ENCODE measurements at regions not wholly inside any gene's neighbourhood (a gene's known extent, or its start where the extent isn't known, plus 50 kb on each side); places are given as distances from the start of the nearest gene placed in this dataset.

DNA sequence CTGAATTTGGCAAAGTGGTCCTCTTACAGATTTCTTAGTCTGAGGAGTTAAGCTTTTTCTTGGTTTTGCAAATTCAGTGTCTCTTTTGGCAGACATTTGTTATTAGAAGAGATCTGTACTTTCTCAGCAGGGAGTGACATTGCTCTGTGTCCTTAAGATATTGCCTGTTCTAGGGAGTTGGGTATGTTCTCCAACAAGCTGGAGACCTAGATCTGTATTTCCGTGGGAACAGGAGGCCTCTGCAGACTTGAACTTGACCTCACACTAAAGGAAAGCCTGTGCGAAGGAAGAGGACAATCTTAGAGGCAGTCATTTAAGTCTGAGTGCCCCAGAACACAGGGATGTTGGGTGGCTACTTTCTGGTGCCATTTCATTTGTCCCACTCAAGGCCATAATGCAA, 107.0 kb upstream of the ATP8B1 start:
- 50% methylated on average over 1 of the region's 2 CpGs; no CpG with 5 or more reads in 1 of the 2 experiments for WGBS, 2 experiments (ENCODE audit: extremely low coverage in 2 of 2, insufficient read length in 1 of 2)
- H3K36me3 ChIP-seq (ENCODE audit: control insufficient read depth, insufficient read depth, low read length): no peaks in the 10 kb centered on the region
- no peaks in the 10 kb centered on the region for H4K20me1 ChIP-seq (ENCODE audit: insufficient read depth, low read length)
- in situ Hi-C loops (cut with MboI; ENCODE audit: low sequenced_read_pairs) (no loop called here), dilution Hi-C loops (cut with HindIII; ENCODE audit: low sequenced_read_pairs, unreplicated experiment) (no loop called here), intact Hi-C loops (cut with micrococcal nuclease) (no loop called here)
- no peak overlapping the region for H2AFZ ChIP-seq (replicated peaks; ENCODE audit: low read length, poor library complexity)
- H3K9me1 ChIP-seq (ENCODE audit: insufficient read depth, low read length): no peaks in the 10 kb centered on the region
- no peak overlapping the region for H3K4me2 ChIP-seq (ENCODE audit: low read depth, low read length)
- no peak overlapping the region for H3K56ac ChIP-seq (ENCODE audit: extremely low read depth, insufficient read depth, low read length)
- H3K79me1 ChIP-seq (ENCODE audit: low read depth in 1 of 2, low read length in 2 of 2): no peaks in the 10 kb centered on the region
- no peak overlapping the region for H3K9ac ChIP-seq (ENCODE audit: low read depth, low read length)
- no peak overlapping the region for H3K14ac ChIP-seq (replicated peaks; ENCODE audit: low read depth, low read length)
- no peaks in the 10 kb centered on the region for H3K4me1 ChIP-seq (ENCODE audit: control insufficient read depth, insufficient read depth, low read length)
- no peak for TF ChIP-seq FOS (IDR thresholded peaks at IDR 0.05; ENCODE audit: low read depth, low read length)
- TF ChIP-seq CHD1 (IDR thresholded peaks at IDR 0.05; ENCODE audit: low read depth, low read length): no peak
- H2BK20ac ChIP-seq (ENCODE audit: low read depth, low read length): no peak overlapping the region
- no TSS peak for BruUV-seq (replicated peaks)
- H2AK9ac ChIP-seq (replicated peaks; ENCODE audit: low read depth, low read length, poor library complexity): no peak overlapping the region
- no peak overlapping the region for H2BK15ac ChIP-seq (ENCODE audit: low read depth, low read length)
- no peak overlapping the region for H3K18ac ChIP-seq (ENCODE audit: low read depth, low read length)
- peaks cover 16% of the 10 kb centered on the region for H3K27me3 ChIP-seq (ENCODE audit: control insufficient read depth, insufficient read depth, low read length)
- ChIA-PET POLR2A (ENCODE audit: unreplicated experiment) (no interaction called here), CTCF (no interaction called here)
- H2BK5ac ChIP-seq (ENCODE audit: low read depth, low read length, poor library complexity, severe bottlenecking): no peak overlapping the region
- ATAC-seq (ENCODE audit: low read depth) (no peak), DNase-seq (no peak)
- no peak overlapping the region for H2BK120ac ChIP-seq (ENCODE audit: low read depth, low read length)
- H3K23ac ChIP-seq (ENCODE audit: low read depth, low read length): no peak overlapping the region
- no peak overlapping the region; the same call in 1 of the 2 replicates for H3K4ac ChIP-seq (ENCODE audit: low read depth, low read length)
- H4K5ac ChIP-seq (ENCODE audit: low read depth, low read length): no peak overlapping the region
- H3K9me3 ChIP-seq (ENCODE audit: control insufficient read depth, insufficient read depth, low read length): no peaks in the 10 kb centered on the region
- H2AK5ac ChIP-seq (ENCODE audit: low read depth, low read length): no peak overlapping the region
- no peak overlapping the region for H3K4me3 ChIP-seq (ENCODE audit: insufficient read depth, low read depth, low read length)
- no peak overlapping the region for H3K27ac ChIP-seq (ENCODE audit: insufficient read depth, low read length)
- H4K8ac ChIP-seq (ENCODE audit: low read depth in 2 of 2, low read length in 2 of 2): no peak overlapping the region
- H4K91ac ChIP-seq (ENCODE audit: insufficient read depth, low read depth, low read length): no peak overlapping the region

Data from IMR-90 (cell line).